Fibroblast of peridontal ligament (primary cell): ENCODE measurements at regions not wholly inside any gene's neighbourhood (a gene's known extent, or its start where the extent isn't known, plus 50 kb on each side); places are given as distances from the start of the nearest gene placed in this dataset.
A peak's percentile ranks its signal among the peaks of the same experiment; 100 is the strongest.

Source experiments
- DNase-seq: peaks from one replicate; pipeline ENCODE4 v3.0.0-alpha.2; 2010; ENCODE audit errors: extremely low read depth

GRCh38 chr9:26061948-26062575 lies 383.8 kb upstream of the TUSC1 start:
- no peak for DNase-seq

GRCh38 chr9:26058111-26058895 lies 380.1 kb upstream of the TUSC1 start:
- DNase-seq, result no peak

- DNase-seq, result no peak
Measured at GRCh38 chr9:26057050-26057449, 378.8 kb upstream of the TUSC1 start.

GRCh38 chr9:26054600-26055520 lies 376.6 kb upstream of the TUSC1 start:
- no peak for DNase-seq

GRCh38 chr9:26053954-26054353 lies 375.7 kb upstream of the TUSC1 start:
- DNase-seq, result no peak

GRCh38 chr9:26043431-26043830 lies 365.2 kb upstream of the TUSC1 start:
- DNase-seq, result no peak

- DNase-seq, result no peak
Measured at GRCh38 chr9:26034786-26035185, 356.5 kb upstream of the TUSC1 start.

GRCh38 chr9:26033336-26033735 lies 355.1 kb upstream of the TUSC1 start:
- no peak for DNase-seq

GRCh38 chr9:26026423-26027100 lies 348.3 kb upstream of the TUSC1 start:
- DNase-seq, result no peak

GRCh38 chr9:26013199-26013598 lies 335.0 kb upstream of the TUSC1 start:
- DNase-seq, result no peak

- DNase-seq, result no peak
Measured at GRCh38 chr9:26012797-26013196, 334.6 kb upstream of the TUSC1 start.

- DNase-seq, result no peak
Measured at GRCh38 chr9:25994605-25995004, 316.4 kb upstream of the TUSC1 start.

- DNase-seq, result no peak
Measured at GRCh38 chr9:25990376-25990775, 312.1 kb upstream of the TUSC1 start.

GRCh38 chr9:25975667-25976066 lies 297.4 kb upstream of the TUSC1 start:
- DNase-seq, result no peak

- peak; percentile 37 for DNase-seq
Measured at GRCh38 chr9:25964239-25964638, 286.0 kb upstream of the TUSC1 start.

GRCh38 chr9:25960178-25960577 lies 281.9 kb upstream of the TUSC1 start:
- DNase-seq, result no peak

- DNase-seq, result no peak
Measured at GRCh38 chr9:25954209-25954608, 276.0 kb upstream of the TUSC1 start.

GRCh38 chr9:25948182-25948581 lies 269.9 kb upstream of the TUSC1 start:
- no peak for DNase-seq

- DNase-seq, result no peak
Measured at GRCh38 chr9:25939126-25939525, 260.9 kb upstream of the TUSC1 start.

- no peak for DNase-seq
Measured at GRCh38 chr9:25936031-25936430, 257.8 kb upstream of the TUSC1 start.

GRCh38 chr9:25935188-25935587 lies 256.9 kb upstream of the TUSC1 start:
- DNase-seq, result no peak

- DNase-seq, result no peak
Measured at GRCh38 chr9:25918761-25919160, 240.5 kb upstream of the TUSC1 start.
